HG02943 (cell line): ENCODE measurements at regions not wholly inside any gene's neighbourhood (a gene's known extent, or its start where the extent isn't known, plus 50 kb on each side); places are given as distances from the start of the nearest gene placed in this dataset.

Experiments
- ATAC-seq: cut with Tn5 transposase; IDR thresholded peaks from one replicate; pipeline ENCODE4 v1.9.1; 2021; ENCODE audit warnings: mild to moderate bottlenecking, low read depth, moderate library complexity; ENCODE audit not compliant: unreplicated experiment

- ATAC-seq, result no peak
These were observed 121.6 kb downstream of the NTMT2 start for GRCh38 chr1:170267317-170267716.

GRCh38 chr1:170271430-170272161 lies 125.8 kb downstream of the NTMT2 start:
- ATAC-seq, result no peak

GRCh38 chr1:170273291-170274130 lies 127.8 kb downstream of the NTMT2 start:
- no peak for ATAC-seq

GRCh38 chr1:170274131-170274501 lies 128.4 kb downstream of the NTMT2 start:
- ATAC-seq, result no peak

- no peak for ATAC-seq
These were observed 132.2 kb downstream of the NTMT2 start for GRCh38 chr1:170277985-170278384.

GRCh38 chr1:170284016-170284415 lies 138.3 kb downstream of the NTMT2 start:
- no peak for ATAC-seq

GRCh38 chr1:170284512-170284911 lies 138.8 kb downstream of the NTMT2 start:
- no peak for ATAC-seq

GRCh38 chr1:170284951-170285350 lies 139.2 kb downstream of the NTMT2 start:
- no peak for ATAC-seq

GRCh38 chr1:170288155-170288554 lies 142.4 kb downstream of the NTMT2 start:
- ATAC-seq, result no peak

- no peak for ATAC-seq
These were observed 144.5 kb downstream of the NTMT2 start for GRCh38 chr1:170290276-170290675.

- no peak for ATAC-seq
These were observed 145.2 kb downstream of the NTMT2 start for GRCh38 chr1:170290991-170291390.

GRCh38 chr1:170291516-170291915 lies 145.8 kb downstream of the NTMT2 start:
- ATAC-seq, result no peak

- no peak for ATAC-seq
These were observed 150.5 kb downstream of the NTMT2 start for GRCh38 chr1:170296211-170296610.

- no peak for ATAC-seq
These were observed 150.9 kb downstream of the NTMT2 start for GRCh38 chr1:170296642-170297041.

- ATAC-seq, result no peak
These were observed 155.8 kb downstream of the NTMT2 start for GRCh38 chr1:170301596-170301995.

- no peak for ATAC-seq
These were observed 157.3 kb downstream of the NTMT2 start for GRCh38 chr1:170303034-170303433.

GRCh38 chr1:170305777-170306512 lies 160.2 kb downstream of the NTMT2 start:
- ATAC-seq, result no peak

GRCh38 chr1:170306513-170306910 lies 160.8 kb downstream of the NTMT2 start:
- ATAC-seq, result no peak

- ATAC-seq, result no peak
These were observed 161.2 kb downstream of the NTMT2 start for GRCh38 chr1:170306948-170307347.

GRCh38 chr1:170307426-170307825 lies 161.7 kb downstream of the NTMT2 start:
- no peak for ATAC-seq

- ATAC-seq, result no peak
These were observed 163.7 kb downstream of the NTMT2 start for GRCh38 chr1:170309389-170310013.
